K562 (cell line): ENCODE measurements at regions not wholly inside any gene's neighbourhood (a gene's known extent, or its start where the extent isn't known, plus 50 kb on each side); places are given as distances from the start of the nearest gene placed in this dataset.

Experiments used
- ATAC-seq: fragments of 200-7000 bp; cut with Tn5 transposase; 3 replicates; pipeline ENCODE4 v1.9.1; 2020; ENCODE audit warnings: moderate library complexity
- BruUV-seq: library from RNA; stranded (reverse); fragments of 400-500 nt; replicated peaks from 2 replicates; lab custom pipeline; 2021; lab: Mats Ljungman, UMichigan
- CTCF ChIA-PET: fragments of 300-600 bp; formaldehyde crosslinking; extraction: SDS; loops from one replicate; lab custom pipeline; 2021; ENCODE audit warnings: low intra/inter-chr PET ratio; lab: Yijun Ruan, JAX
- POLR2A ChIA-PET: fragments of 300-600, 350-650 bp; sonication (Branson Sonifier 250); formaldehyde crosslinking; extraction: SDS; loops from one replicate; lab custom pipeline; 2021; ENCODE audit warnings: antibody characterized with exemption, inconsistent platforms; lab: Yijun Ruan, JAX
- DNase-seq, 4 experiments: peaks; one replicate each; pipeline versions ENCODE4 v3.0.0 to v3.0.0-alpha.2; 2011 to 2018; ENCODE audit warnings: low spot score in 3 of 4, mixed read lengths in 3 of 4; ENCODE audit errors: extremely low read depth in 1 of 4
- FAIRE-seq: peaks from 2 replicates; lab custom pipeline; 2011; peaks lifted over from hg19 to GRCh38; lab: Jason Lieb, UNC
- H2AFZ ChIP-seq: 2 replicates; pipeline ENCODE4 v1.6.0; 2011; ENCODE audit warnings: low read depth, low read length, control low read depth, inconsistent platforms
- H3K27ac ChIP-seq: fragments of 200-600 bp; 3 replicates; pipeline ENCODE4 v1.8.0; 2011; ENCODE audit warnings: low read depth, mild to moderate bottlenecking, control low read depth, inconsistent platforms, low read length, moderate library complexity, mixed read lengths; ENCODE audit errors: extremely low read depth
- H3K27me3 ChIP-seq, 2 experiments: fragments of 300-600 bp in 1 of 2; 2 replicates in 1 of 2; 3 replicates in 1 of 2; pipeline versions ENCODE4 v1.6.0 to v1.8.0; 2011; ENCODE audit warnings: inconsistent platforms in 2 of 2, low read length in 2 of 2, mild to moderate bottlenecking in 1 of 2, mixed read lengths in 1 of 2, moderate library complexity in 1 of 2; ENCODE audit not compliant: control insufficient read depth in 2 of 2, insufficient read depth in 2 of 2
- H3K36me3 ChIP-seq: fragments of 300-600 bp; 3 replicates; pipeline ENCODE4 v1.8.0; 2011; ENCODE audit warnings: mild to moderate bottlenecking, low read length, inconsistent platforms; ENCODE audit not compliant: control insufficient read depth, insufficient read depth
- H3K4me1 ChIP-seq, 2 experiments: fragments of 200-600 bp in 1 of 2; replicated peaks in 1 of 2; 2 replicates in 1 of 2; 3 replicates in 1 of 2; pipeline versions ENCODE4 v1.5.1 to v1.8.0; 2011; ENCODE audit warnings: inconsistent platforms in 2 of 2, low read length in 2 of 2, mild to moderate bottlenecking in 1 of 2, mixed read lengths in 1 of 2, moderate library complexity in 1 of 2; ENCODE audit not compliant: control insufficient read depth in 2 of 2, insufficient read depth in 2 of 2
- H3K4me2 ChIP-seq: 2 replicates; pipeline ENCODE4 v1.6.1; 2011; ENCODE audit warnings: low read length, control low read depth, inconsistent platforms, mixed read lengths; ENCODE audit not compliant: insufficient read depth
- H3K4me3 ChIP-seq: fragments of 200-600 bp; sonication (generic), shearing (Covaris generic); 2 replicates; pipeline ENCODE4 v1.5.1; 2016; ENCODE audit warnings: control low read depth, inconsistent platforms
- H3K79me2 ChIP-seq: fragments of 200-600 bp; 3 replicates; pipeline ENCODE4 v1.8.0; 2011; ENCODE audit warnings: low read length, inconsistent platforms; ENCODE audit not compliant: control insufficient read depth, insufficient read depth
- H3K9ac ChIP-seq, 2 experiments: 2 replicates each; pipeline versions ENCODE4 v1.6.0 to v1.6.1; 2011; ENCODE audit warnings: low read depth in 2 of 2, low read length in 2 of 2, control low read depth in 1 of 2, inconsistent platforms in 1 of 2, mild to moderate bottlenecking in 1 of 2, mixed read lengths in 1 of 2; ENCODE audit not compliant: insufficient read depth in 1 of 2
- H3K9me1 ChIP-seq: one replicate; pipeline ENCODE4 v1.6.0; 2011; ENCODE audit warnings: inconsistent platforms, mild to moderate bottlenecking, low read length, moderate library complexity; ENCODE audit not compliant: control insufficient read depth, insufficient read depth
- H3K9me3 ChIP-seq: replicated peaks from 2 replicates; pipeline ENCODE4 v1.5.1; 2011; ENCODE audit warnings: low read depth, low read length, inconsistent platforms; ENCODE audit not compliant: control insufficient read depth, insufficient read depth
- H4K20me1 ChIP-seq: replicated peaks from 2 replicates; pipeline ENCODE4 v1.6.1; 2011; ENCODE audit warnings: low read length, inconsistent platforms, mixed read lengths; ENCODE audit not compliant: control insufficient read depth, insufficient read depth
- ARID2 ChIP-seq: fragments of 450-650 bp; IDR thresholded peaks from 2 replicates; pipeline ENCODE4 v1.6.1; 2017; ENCODE audit warnings: antibody characterized with exemption, mild to moderate bottlenecking
- CTBP1 ChIP-seq: fragments of 450-650 bp; IDR thresholded peaks from 2 replicates; pipeline ENCODE4 v1.6.1; 2016; ENCODE audit warnings: borderline replicate concordance
- DPF2 ChIP-seq: fragments of 450-650 bp; IDR thresholded peaks from 2 replicates; pipeline ENCODE4 v1.6.1; 2016
- E2F3 ChIP-seq: fragments of 250-450 bp; sonication (Bioruptor Pico); IDR thresholded peaks from 2 replicates; pipeline ENCODE4 v1.4.0; 2020; ENCODE audit warnings: mild to moderate bottlenecking
- GABPA ChIP-seq: fragments of 200-800 bp; sonication (Bioruptor generic); conservative IDR thresholded peaks from 2 replicates; pipeline ENCODE4 v1.6.1; 2016; ENCODE audit warnings: low read depth, missing genetic modification characterization, missing compliant biosample characterization
- HCFC1 ChIP-seq: IDR thresholded peaks from 2 replicates; pipeline ENCODE4 v1.6.1; 2012; ENCODE audit warnings: low read depth, low read length, improper control_type of control experiment
- NR2F6 ChIP-seq: fragments of 450-650 bp; formaldehyde crosslinking; IDR thresholded peaks from 2 replicates; pipeline ENCODE4 v1.4.0; 2020; ENCODE audit warnings: mild to moderate bottlenecking
- RBM34 ChIP-seq: fragments of 200-400 bp; formaldehyde crosslinking; IDR thresholded peaks from 2 replicates; pipeline ENCODE4 v1.6.1; 2018; ENCODE audit warnings: low read length, borderline replicate concordance; ENCODE audit not compliant: insufficient read depth
- YY1 ChIP-seq, 3 experiments: IDR thresholded peaks; 2 replicates each; pipeline ENCODE4 v1.6.1; 2011; ENCODE audit warnings: low read length in 2 of 3, mild to moderate bottlenecking in 2 of 3, moderate library complexity in 2 of 3, borderline replicate concordance in 1 of 3, control low read depth in 1 of 3, low read depth in 1 of 3; ENCODE audit not compliant: insufficient read depth in 3 of 3, insufficient replicate concordance in 2 of 3, control insufficient read depth in 1 of 3, insufficient read length in 1 of 3; ENCODE audit errors: extremely low read depth in 1 of 3
- ZFP30 ChIP-seq: fragments of 250-450 bp; sonication (Bioruptor Pico); IDR thresholded peaks from 2 replicates; pipeline ENCODE4 v1.8.0; 2022; ENCODE audit warnings: moderate library complexity, mild to moderate bottlenecking, inconsistent platforms, borderline replicate concordance
- ZNF354B ChIP-seq: fragments of 250-450 bp; sonication (Bioruptor Pico); IDR thresholded peaks from 2 replicates; pipeline ENCODE4 v1.4.0; 2020
- ZNF584 ChIP-seq: fragments of 200-800 bp; sonication (Bioruptor generic); IDR thresholded peaks from 2 replicates; pipeline ENCODE4 v1.6.1; 2016; ENCODE audit warnings: low read depth, mild to moderate bottlenecking, missing genetic modification characterization, missing compliant biosample characterization
- WGBS: fragments of 100-300 bp; shearing (Covaris generic); methylation state at CpG from one replicate; pipeline ENCODE4 v1.1.6; 2016; ENCODE audit warnings: low coverage, mixed read lengths; ENCODE audit not compliant: insufficient coverage; ENCODE audit errors: missing lambda C conversion rate; 5-methylcytosine and 5-hydroxymethylcytosine counted together
- in situ Hi-C: fragments of 300-500 bp; cut with MboI; formaldehyde crosslinking; loops from 4 replicates; pipeline ENCODE4 v1.15.0; 2018; ENCODE audit warnings: inconsistent platforms, mixed read lengths
- intact Hi-C: fragments of 100-400 bp; cut with micrococcal nuclease; formaldehyde crosslinking; loops from 2 replicates; pipeline ENCODE4 v1.14.2; 2022
- TF ChIP-seq, protein P1 (sequence below): fragments of 250-450 bp; sonication (Bioruptor Pico); IDR thresholded peaks from 2 replicates; pipeline ENCODE4 v1.4.0; 2020; ENCODE audit warnings: mild to moderate bottlenecking, moderate library complexity
- TF ChIP-seq, protein P2 (sequence below): sonication (generic); formaldehyde crosslinking; IDR thresholded peaks from 2 replicates; pipeline ENCODE4 v1.8.0; 2023; ENCODE audit warnings: mild to moderate bottlenecking, missing genetic modification reagents
- TF ChIP-seq, protein P3 (sequence below): sonication (generic); IDR thresholded peaks from 2 replicates; pipeline ENCODE4 v1.6.1; 2016
- TF ChIP-seq, protein P4 (sequence below): fragments of 450-650 bp; IDR thresholded peaks from 2 replicates; pipeline ENCODE4 v1.6.1; 2018; ENCODE audit warnings: mild to moderate bottlenecking, low read depth; ENCODE audit not compliant: partially characterized antibody

DNA sequence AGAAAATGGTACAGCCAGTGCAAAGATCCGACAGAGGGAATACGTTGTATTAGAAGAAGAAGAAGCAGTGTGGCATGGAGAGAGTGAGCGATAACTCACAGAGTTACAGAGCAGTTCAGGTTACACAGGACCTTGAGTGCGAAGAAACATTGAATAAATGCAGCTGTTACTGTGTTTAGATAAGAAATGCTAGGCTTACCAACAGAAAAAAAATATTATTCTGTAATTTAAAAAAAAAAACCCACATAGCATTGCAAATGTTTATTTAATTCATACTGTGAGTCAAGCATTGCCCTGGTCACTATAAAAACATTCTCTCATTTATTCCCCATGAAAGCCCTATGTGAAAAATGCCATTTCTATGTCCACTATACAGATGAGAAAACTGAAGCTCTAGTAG is 373.4 kb upstream of the EPHA7 start:
- BruUV-seq, result no TSS peak
- no peak overlapping the region for H2AFZ ChIP-seq
- intact Hi-C loops, result no loop called here
- H3K27me3 ChIP-seq, result no peaks in the 10 kb centered on the region
- no peaks in the 10 kb centered on the region for H3K79me2 ChIP-seq
- no peak for DNase-seq
- no peaks in the 10 kb centered on the region for H3K9me1 ChIP-seq
- no peaks in the 10 kb centered on the region for H3K4me1 ChIP-seq
- in situ Hi-C loops, result no loop called here
- H3K4me3 ChIP-seq, result no peak overlapping the region
- H3K9ac ChIP-seq, result no peak overlapping the region
- H3K36me3 ChIP-seq, result no peaks in the 10 kb centered on the region
- POLR2A ChIA-PET, result no interaction called here
- 2% methylated on average over 4 of the region's 4 CpGs for WGBS
- H3K27ac ChIP-seq, result no peak overlapping the region
- no peak for FAIRE-seq
- H4K20me1 ChIP-seq, result no peaks in the 10 kb centered on the region
- CTCF ChIA-PET, result no interaction called here
- no peaks in the 10 kb centered on the region; the same call in 1 of the 2 replicates for H3K9me3 ChIP-seq
- ATAC-seq, result no peak
- H3K4me2 ChIP-seq, result no peak overlapping the region
- no peak for TF ChIP-seq ZNF584 (CRISPR knock-in tag)
- TF ChIP-seq, protein P1, sequence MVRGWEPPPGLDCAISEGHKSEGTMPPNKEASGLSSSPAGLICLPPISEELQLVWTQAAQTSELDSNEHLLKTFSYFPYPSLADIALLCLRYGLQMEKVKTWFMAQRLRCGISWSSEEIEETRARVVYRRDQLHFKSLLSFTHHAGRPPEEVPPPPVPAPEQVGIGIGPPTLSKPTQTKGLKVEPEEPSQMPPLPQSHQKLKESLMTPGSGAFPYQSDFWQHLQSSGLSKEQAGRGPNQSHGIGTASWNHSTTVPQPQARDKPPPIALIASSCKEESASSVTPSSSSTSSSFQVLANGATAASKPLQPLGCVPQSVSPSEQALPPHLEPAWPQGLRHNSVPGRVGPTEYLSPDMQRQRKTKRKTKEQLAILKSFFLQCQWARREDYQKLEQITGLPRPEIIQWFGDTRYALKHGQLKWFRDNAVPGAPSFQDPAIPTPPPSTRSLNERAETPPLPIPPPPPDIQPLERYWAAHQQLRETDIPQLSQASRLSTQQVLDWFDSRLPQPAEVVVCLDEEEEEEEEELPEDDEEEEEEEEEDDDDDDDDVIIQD (CRISPR knock-in tag), result no peak
- TF ChIP-seq YY1 (IDR thresholded peaks at IDR 0.05; ENCODE audit: borderline replicate concordance in 1 of 3, control insufficient read depth in 1 of 3, extremely low read depth in 1 of 3, insufficient read depth in 3 of 3, insufficient read length in 1 of 3, insufficient replicate concordance in 2 of 3, low read depth in 1 of 3, low read length in 2 of 3), result no peak
- no peak for TF ChIP-seq NR2F6 (CRISPR knock-in tag)
- TF ChIP-seq, protein P2, sequence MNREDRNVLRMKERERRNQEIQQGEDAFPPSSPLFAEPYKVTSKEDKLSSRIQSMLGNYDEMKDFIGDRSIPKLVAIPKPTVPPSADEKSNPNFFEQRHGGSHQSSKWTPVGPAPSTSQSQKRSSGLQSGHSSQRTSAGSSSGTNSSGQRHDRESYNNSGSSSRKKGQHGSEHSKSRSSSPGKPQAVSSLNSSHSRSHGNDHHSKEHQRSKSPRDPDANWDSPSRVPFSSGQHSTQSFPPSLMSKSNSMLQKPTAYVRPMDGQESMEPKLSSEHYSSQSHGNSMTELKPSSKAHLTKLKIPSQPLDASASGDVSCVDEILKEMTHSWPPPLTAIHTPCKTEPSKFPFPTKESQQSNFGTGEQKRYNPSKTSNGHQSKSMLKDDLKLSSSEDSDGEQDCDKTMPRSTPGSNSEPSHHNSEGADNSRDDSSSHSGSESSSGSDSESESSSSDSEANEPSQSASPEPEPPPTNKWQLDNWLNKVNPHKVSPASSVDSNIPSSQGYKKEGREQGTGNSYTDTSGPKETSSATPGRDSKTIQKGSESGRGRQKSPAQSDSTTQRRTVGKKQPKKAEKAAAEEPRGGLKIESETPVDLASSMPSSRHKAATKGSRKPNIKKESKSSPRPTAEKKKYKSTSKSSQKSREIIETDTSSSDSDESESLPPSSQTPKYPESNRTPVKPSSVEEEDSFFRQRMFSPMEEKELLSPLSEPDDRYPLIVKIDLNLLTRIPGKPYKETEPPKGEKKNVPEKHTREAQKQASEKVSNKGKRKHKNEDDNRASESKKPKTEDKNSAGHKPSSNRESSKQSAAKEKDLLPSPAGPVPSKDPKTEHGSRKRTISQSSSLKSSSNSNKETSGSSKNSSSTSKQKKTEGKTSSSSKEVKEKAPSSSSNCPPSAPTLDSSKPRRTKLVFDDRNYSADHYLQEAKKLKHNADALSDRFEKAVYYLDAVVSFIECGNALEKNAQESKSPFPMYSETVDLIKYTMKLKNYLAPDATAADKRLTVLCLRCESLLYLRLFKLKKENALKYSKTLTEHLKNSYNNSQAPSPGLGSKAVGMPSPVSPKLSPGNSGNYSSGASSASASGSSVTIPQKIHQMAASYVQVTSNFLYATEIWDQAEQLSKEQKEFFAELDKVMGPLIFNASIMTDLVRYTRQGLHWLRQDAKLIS (CRISPR knock-in tag), result no peak
- no peak for TF ChIP-seq ZFP30 (CRISPR knock-in tag)
- no peak for TF ChIP-seq ZNF354B (CRISPR knock-in tag)
- no peak for TF ChIP-seq HCFC1
- no peak for TF ChIP-seq RBM34
- no peak for TF ChIP-seq ARID2
- TF ChIP-seq, protein P3, sequence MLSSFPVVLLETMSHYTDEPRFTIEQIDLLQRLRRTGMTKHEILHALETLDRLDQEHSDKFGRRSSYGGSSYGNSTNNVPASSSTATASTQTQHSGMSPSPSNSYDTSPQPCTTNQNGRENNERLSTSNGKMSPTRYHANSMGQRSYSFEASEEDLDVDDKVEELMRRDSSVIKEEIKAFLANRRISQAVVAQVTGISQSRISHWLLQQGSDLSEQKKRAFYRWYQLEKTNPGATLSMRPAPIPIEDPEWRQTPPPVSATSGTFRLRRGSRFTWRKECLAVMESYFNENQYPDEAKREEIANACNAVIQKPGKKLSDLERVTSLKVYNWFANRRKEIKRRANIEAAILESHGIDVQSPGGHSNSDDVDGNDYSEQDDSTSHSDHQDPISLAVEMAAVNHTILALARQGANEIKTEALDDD, result no peak
- no peak for TF ChIP-seq DPF2
- no peak for TF ChIP-seq GABPA (tag)
- TF ChIP-seq E2F3 (CRISPR knock-in tag), result no peak
- TF ChIP-seq, protein P4, sequence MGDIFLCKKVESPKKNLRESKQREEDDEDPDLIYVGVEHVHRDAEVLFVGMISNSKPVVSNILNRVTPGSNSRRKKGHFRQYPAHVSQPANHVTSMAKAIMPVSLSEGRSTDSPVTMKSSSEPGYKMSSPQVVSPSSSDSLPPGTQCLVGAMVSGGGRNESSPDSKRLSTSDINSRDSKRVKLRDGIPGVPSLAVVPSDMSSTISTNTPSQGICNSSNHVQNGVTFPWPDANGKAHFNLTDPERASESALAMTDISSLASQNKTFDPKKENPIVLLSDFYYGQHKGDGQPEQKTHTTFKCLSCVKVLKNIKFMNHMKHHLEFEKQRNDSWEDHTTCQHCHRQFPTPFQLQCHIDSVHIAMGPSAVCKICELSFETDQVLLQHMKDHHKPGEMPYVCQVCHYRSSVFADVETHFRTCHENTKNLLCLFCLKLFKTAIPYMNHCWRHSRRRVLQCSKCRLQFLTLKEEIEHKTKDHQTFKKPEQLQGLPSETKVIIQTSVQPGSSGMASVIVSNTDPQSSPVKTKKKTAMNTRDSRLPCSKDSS, result no peak
- no peak for TF ChIP-seq CTBP1
